HG02588 (cell line): ENCODE measurements at regions not wholly inside any gene's neighbourhood (a gene's known extent, or its start where the extent isn't known, plus 50 kb on each side); places are given as distances from the start of the nearest gene placed in this dataset.
"Not testable (repeated sequence)": the region's sequence is repeated elsewhere in the genome, so short reads cannot be mapped to it uniquely, and the experiment has no call there.

Experiments used
- ATAC-seq: cut with Tn5 transposase; IDR thresholded peaks from one replicate; pipeline ENCODE4 v1.9.1; 2021; ENCODE audit warnings: mild to moderate bottlenecking, moderate library complexity; ENCODE audit not compliant: unreplicated experiment

- no peak for ATAC-seq
These were observed 599.4 kb downstream of the RNF144A start for GRCh38 chr2:7516484-7517063.

- ATAC-seq: no peak
These were observed 599.9 kb downstream of the RNF144A start for GRCh38 chr2:7517088-7517487.

DNA sequence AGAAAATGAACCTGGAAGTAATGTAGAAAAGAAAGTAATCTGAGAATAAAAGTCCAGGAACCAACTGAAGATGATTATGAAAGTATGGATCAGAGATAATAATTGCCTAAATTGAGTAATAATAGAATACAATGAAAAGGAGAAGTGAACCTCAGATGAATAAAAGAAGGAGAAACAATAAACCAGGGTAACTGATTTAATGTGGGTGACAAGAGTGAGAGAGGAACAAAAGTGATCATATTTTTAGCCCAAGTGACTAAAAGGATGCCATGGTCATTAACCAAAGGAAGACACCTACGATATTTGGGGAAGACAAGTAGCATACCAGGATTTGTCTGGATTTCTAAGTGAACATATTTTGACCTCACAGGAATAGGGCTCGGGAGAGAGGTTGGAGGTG, 600.6 kb downstream of the RNF144A start:
- ATAC-seq: no peak

DNA sequence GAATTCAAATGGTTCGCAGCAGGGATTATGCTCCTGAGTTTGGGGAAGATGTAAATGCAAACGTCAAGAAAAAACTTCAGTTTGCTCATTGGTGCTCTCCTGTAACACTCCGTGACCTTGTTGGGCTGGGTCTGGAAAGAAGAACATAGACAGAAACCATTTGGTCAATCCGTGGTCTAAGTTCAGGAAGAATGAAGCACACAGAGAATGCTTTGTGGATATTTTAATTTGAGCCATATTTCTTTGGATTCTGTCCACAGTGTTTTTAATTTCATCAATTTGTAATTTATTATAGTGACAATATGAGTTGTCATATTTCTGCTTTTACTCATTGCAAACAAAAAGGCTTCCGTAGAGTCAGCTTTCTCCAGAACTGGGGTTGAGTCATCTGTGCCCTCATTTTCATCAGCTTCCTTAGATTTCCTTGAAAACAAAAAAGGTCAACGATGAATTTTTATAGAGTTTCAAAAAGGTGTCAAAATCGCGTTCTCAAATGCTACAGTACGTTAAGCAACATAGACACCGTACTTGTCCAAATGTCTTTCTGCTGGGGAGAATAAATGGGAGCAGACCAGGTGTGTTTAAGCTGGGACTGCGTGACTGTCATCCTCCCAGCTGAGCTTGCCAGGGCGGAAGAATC, 606.4 kb downstream of the RNF144A start:
- ATAC-seq: no peak

DNA sequence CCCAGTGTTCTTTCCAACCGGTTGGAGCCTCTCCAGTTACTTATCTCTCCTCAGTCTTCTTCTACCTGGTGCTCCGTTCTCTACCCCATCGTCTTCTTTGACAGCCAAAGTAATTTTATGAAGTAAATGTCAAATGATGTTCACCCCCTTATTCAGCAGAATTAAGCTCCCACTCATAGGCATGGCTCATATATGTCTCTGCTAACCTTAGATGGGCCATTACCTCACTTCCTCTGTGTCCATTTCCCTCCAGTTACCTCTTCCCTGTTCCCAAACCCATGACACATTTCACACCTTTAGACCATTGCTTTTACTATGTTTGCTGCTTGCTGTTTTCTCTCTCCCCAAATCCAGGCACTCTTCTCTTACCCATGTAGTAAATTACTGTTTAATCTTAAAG, 607.0 kb downstream of the RNF144A start:
- no peak for ATAC-seq

GRCh38 chr2:7525746-7526145, 608.5 kb downstream of the RNF144A start:
- ATAC-seq: no peak

GRCh38 chr2:7527165-7527722, 610.0 kb downstream of the RNF144A start:
- ATAC-seq: no peak

- ATAC-seq: no peak
These were observed 612.8 kb downstream of the RNF144A start for GRCh38 chr2:7530001-7530400.

GRCh38 chr2:7539077-7539476, 621.9 kb downstream of the RNF144A start:
- no peak for ATAC-seq

GRCh38 chr2:7539760-7540159, 622.5 kb downstream of the RNF144A start:
- no peak for ATAC-seq

DNA sequence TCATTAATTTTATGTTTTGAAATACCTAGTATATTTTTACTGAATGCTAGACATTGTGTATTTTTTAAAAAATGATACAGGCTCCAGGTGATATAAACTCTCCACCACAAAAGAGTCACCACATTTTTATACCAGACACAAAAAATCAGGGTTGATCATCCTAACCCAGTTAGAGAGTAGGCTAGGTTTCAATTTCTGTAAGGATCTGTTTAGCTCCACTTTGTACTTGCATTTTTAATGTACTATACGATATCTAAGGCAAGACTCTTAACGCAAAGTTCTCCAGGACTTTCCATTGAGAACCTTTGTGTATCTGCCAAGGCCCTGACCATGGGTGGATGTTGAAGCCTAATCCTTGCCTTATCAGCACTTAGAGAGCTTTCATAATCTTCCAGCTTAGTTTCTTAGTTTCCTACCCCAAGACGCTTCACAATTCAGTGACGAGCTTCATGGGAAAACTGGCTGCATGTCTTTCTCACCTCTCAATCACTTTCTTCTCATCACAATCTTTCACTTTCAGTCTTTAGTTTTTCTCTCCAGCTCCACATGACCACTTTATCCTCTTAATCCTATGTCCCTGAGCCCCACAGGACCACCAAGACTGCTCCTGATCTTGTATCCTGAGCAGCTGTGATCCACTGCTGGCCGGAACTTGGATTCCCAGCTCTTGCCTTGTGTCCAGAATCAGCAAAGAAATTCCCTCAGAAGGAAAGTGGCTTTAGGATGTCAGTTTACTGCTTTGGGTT, 635.8 kb downstream of the RNF144A start:
- ATAC-seq: no peak

GRCh38 chr2:7555260-7555659, 638.0 kb downstream of the RNF144A start:
- ATAC-seq: no peak

DNA sequence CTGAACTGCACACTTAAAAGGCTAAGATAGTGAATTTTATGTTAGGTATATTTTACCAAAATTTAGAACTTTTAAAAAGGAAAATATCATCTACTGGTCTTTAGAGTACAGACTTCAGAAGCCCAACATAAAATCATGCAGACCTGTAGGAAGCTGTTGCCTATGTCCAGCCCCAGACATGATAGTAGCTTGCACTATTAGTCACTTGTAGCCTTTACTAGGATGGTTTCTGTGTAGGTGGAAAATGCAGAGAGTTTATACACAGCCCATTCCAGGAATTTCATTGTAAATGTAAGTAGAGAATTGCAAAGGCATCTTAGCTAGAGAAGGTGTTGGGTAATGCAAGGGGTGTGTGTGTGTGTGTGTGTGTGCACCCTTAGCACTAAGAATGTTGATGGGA, 640.2 kb downstream of the RNF144A start:
- ATAC-seq: no peak

DNA sequence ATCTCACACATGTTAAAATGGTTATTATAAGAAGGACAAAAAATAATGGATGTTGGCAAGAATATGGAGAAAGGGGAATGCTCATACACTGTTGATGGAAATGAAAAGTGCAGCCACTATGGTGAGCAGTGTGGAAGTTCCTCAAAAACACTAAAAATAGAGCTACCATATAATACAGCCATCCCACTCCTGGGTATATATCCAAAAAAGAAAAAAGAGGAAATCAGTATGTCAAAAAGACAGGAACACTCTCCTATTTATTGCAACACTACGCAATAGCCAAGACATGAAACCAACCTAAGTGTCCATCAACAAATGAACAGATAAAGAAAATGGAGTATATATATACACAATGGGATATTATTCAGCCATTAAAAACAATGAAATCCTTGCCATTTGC, 642.6 kb downstream of the RNF144A start:
- no peak for ATAC-seq

DNA sequence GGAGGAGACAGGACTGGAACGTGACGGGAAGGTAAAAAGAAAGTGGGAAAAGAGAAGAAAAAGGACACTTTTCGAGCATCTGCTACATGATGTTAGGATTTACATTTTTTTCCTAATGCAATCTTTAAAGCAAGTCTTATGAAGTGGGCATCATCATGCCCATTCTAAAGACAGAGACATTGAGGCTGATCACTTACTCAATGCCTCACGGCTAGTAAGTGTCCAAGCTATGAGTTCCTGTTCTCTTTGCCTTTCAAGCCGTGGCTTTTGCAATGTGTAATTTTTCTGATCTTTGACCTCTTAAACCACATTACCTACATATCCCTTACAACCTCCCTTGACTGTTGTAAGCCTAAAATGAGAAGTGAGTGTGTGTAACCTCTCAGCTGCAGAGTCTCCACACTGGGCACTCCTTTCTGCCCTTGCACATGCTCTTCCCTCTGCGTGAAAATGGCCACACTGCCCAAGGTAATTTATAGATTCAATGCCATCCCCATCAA, 649.2 kb downstream of the RNF144A start:
- no peak for ATAC-seq

GRCh38 chr2:7567116-7567515, 649.9 kb downstream of the RNF144A start:
- ATAC-seq: not testable (repeated sequence)

GRCh38 chr2:7567646-7568045, 650.4 kb downstream of the RNF144A start:
- ATAC-seq: no peak

DNA sequence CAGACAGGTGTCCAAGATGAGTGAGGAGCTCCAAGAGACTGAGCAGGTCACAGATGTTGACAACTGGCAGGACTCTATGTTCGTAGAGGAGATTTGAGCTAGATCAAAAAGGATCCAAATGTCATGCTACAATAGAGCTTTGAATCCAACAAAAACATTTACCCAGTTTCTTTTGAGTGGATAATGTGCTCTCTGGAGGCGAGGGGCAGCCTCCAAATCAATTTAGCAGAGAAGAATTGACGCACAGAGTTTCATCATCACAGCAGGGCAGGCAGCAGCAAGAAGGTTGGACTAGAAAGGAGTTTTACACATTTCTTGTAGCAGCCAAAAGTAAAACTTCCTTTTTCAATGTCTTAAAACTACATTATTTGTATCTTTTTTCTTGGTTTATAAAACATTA, 653.0 kb downstream of the RNF144A start:
- no peak for ATAC-seq

GRCh38 chr2:7571701-7572100, 654.5 kb downstream of the RNF144A start:
- ATAC-seq: no peak

- no peak for ATAC-seq
These were observed 655.2 kb downstream of the RNF144A start for GRCh38 chr2:7572450-7572849.

DNA sequence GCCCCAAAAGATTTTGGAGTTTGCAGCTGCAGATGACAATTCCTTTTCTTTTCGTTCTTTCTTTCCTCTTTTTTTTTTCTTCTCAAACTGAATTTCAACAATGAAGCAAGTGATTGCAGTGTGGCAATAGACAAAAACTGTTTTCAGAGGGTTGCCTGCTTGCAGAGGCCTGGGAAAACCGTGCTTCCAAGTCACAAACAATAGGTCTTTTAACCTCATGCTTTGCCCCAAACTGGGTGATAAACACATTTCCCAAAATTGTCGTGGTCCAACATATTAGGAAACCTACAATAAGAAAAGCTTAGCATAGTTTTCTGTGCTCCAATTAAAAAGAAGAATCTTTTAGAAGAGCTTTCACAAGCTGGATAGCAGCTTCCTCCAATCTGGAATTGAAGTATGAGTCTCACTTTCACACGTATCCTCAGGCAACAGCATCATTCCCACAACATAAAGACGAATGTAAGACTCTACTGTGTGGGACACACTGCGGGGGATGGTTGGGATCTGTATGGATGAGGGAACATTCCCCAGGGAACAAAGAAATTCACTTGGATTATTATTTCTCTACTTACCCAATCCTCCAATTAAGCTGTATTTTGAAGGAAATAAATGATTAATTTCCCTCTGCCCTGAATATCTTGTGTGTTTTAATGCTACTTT, 656.1 kb downstream of the RNF144A start:
- no peak for ATAC-seq
